GM18868 (cell line): ENCODE measurements at regions not wholly inside any gene's neighbourhood (a gene's known extent, or its start where the extent isn't known, plus 50 kb on each side); places are given as distances from the start of the nearest gene placed in this dataset.
A peak's percentile ranks its signal among the peaks of the same experiment; 100 is the strongest.

Experiments used
- ATAC-seq: cut with Tn5 transposase; IDR thresholded peaks from one replicate; pipeline ENCODE4 v1.9.1; 2021; ENCODE audit warnings: mild to moderate bottlenecking, moderate library complexity; ENCODE audit not compliant: unreplicated experiment

DNA sequence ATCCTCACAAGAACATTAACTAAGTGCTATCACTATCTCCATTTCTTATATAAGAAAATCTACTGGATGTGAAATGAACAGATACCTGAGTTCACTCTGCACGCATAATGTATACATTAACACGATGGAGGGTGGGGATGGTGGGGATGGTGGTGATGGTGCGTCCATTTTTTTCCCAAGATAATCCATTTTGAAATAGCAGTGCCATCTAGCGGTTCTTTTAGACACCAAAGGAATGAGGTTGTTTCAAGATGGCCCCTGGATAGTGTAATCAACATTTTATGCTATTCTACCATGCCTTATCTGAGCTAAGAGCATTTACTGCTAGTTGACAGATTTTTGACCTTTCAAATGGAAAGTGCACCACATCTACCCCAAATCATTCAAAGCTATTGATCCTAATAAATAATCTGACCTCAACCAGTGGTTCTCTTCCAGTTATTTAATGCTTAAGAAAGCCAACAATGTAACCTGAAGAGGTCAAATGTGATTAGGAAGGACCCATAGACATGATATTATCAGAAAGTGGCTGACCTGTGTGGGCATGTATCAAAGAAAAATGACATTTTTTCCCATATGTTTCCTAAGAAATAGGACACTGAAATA lies 714.7 kb upstream of the TENM4 start:
- peak; percentile 90 for ATAC-seq

DNA sequence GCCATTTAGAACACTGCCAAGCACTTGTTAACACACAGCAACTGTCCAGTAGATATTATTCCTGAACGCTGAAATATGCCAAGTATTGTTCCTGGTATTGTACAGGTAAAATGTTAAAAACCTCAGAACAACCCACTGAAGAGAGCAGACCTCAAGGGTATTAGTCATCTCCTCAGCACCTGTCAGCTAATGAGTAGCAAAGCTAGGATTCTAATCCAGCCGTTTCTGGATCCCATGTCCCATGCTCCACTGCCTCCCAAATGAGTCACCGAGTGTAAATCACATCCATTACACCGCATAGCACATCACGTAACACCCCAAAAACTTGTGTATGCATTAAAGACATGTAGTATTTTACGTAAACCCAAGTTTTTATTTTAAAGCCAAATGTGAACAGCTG lies 705.4 kb upstream of the TENM4 start:
- ATAC-seq: no peak

DNA sequence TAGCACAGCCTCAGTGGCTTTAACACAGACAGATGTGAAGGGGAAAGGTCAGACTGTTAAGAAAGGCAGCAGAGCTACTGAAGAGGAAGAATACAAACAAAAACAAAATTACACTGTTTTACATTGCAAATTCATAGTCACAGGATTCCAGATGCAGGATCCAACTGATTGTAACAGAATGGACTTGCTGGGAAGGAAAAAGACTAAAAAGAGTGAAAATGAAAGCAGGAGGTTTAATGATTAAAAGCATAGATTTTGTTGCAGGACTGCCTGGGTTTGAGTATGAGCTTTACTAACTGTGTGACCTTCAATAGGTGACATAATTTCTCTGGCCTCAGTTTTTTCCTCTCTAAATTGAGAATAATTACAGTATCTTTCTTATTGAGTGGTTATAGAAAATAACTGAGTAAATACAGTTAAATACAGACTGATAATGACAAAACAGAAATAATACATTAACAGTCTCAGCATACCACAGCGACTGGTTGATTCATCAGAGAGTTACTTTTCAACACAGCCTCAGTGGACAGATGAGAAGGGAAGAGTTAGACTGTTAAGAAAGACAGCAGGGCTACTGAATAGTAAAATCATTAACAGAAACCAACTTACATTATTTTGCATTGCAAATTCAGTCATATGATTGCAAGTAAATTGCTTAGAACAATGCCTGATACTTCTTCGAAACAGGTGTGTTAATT lies 704.2 kb upstream of the TENM4 start:
- no peak for ATAC-seq

DNA sequence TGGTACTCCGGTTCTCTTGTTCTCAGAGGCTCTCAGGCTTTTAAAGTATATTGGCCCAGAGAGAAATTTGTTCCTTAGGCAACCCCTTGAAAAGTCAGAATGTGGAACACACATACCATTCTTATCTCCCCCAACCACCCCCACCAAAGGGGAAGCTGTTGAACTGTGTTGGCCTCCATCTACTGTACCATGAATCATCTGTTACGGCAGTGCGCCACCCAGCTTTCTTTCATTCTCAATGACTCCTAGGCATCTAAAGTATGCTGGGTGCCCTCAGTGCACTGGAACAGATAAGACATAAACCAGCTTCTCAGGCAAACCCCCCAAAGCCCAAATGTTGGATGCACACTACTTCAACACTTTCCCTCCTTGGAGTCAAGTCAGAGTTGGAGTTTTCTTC lies 696.2 kb upstream of the TENM4 start:
- ATAC-seq: no peak

DNA sequence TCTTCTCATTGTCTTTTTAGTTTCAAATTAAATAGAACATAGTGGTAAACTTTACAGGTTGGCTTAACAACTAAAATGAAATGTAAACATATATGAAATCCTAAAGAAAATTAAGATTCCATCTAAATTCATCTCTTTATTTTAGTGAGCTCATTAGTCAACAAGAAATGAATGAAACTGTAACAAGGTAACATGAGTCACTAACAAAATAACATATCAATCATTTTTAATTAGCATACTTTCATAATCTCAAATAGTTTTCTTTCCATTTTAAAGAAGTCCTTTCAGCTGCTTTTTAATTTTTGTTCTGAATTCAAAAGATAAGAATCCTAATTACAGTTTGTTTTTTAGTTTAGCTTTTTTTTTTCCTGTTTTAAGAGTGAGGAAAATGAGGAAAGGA lies 688.6 kb upstream of the TENM4 start:
- ATAC-seq: no peak

DNA sequence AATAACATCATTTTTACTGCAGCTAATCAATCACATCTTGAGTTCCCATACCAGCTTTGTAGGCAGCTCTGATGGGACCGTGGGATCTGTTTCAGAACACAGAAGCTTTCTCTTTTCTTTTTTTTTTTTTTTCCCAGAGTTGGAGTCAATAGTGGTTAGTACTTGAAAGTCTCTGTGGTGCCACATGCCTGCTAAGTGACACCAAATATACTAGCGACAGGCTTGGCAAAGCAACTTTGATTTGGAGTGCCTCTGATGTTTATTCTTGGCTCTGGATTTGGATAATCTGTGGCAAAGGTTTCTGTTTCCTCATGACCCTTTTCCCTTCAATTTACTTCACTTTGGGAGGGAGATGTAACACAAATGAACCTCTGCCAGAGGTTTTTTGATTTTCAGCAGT lies 681.4 kb upstream of the TENM4 start:
- ATAC-seq: no peak

DNA sequence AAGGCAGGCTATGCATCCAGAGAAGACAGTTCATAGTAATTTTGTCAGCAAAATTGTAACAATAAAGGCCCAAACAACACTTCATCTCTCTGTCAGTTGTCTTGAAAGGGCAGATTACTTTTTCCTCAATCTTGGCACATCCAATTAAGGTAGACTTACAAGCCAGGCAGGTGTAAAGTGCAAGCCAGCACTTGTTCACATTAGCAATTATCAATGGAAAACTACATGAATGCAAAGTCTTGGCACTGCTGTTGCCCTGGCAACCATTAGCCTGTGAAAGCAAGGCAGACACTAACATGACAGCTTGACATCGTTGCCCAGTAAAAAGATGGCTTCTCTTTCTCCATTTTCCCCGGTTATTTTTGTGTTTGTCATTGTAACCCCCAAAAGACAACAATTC lies 677.2 kb upstream of the TENM4 start:
- no peak for ATAC-seq

DNA sequence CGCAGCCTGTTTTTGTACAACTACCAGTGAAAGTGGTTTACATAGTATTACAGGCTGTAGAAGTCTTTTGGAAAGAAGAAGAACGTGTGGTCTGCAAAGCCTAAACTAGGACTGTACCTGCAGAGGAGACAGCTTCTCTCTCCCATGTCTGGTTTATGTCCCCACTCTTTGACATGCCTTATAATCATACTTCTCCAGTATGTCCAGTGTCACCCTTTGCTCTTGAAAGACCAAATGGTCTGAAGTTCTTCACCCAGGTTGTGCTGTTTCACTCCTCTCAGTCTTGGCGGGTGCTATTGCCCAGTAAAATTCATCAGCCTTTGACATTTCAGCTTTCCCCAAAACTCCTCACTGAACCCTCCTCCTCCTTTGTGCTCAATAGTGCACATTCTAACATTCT lies 676.0 kb upstream of the TENM4 start:
- no peak for ATAC-seq

DNA sequence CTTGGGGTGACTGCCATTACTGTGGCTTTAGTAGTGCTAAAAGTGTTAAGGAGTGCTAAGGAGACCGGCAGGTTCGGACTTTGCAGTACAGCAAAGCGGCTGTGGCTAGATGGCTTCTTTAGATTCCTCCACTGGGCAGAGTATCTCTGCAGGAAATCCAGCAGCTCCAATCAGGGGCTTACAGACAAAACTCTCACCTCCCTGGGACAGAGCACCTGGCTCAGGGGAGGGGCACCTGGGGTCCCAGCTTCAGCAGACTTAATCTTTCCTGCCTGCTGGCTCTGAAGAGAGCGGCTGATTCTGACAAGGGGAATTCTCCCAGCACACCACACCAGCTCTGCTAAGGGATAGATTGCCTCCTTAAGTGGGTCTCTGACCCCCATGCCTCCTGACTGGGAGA lies 668.8 kb upstream of the TENM4 start:
- no peak for ATAC-seq

DNA sequence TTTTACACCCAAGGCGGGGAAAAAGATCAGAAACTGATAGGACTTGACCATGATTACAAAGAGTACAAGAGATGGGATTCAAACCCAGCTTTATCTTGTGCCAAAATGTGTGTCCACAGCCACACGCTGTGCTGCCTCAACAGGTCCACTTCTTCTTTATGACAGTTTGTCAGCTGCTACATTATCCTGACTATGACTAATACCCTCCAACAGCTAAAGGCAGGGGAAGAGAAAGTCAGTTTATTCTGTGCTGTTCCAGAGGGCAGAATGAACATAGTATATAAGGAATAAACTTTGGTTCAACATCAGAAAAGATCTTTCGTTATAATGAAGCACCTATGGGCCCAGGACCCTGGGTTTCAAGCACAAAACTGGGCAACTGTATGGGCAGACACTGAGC lies 668.2 kb upstream of the TENM4 start:
- no peak for ATAC-seq

DNA sequence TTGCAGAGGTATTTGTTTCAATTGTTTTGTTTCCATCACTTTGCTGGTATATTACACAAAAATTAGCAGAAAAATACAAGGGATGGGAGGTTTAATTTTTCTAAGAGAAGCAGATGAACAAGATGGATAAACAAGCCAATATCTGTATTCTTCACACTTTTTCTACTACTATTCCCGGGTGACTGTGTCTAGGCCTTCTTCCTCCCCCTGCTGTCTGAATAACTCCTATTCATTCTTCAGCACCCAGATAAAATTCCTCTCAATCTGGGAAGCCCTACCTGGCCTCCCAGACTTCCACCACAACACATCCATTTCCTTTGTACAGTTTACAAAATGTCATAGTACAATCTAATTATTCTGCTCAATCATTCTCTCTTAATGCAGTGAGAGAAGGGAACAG lies 666.6 kb upstream of the TENM4 start:
- ATAC-seq: no peak

DNA sequence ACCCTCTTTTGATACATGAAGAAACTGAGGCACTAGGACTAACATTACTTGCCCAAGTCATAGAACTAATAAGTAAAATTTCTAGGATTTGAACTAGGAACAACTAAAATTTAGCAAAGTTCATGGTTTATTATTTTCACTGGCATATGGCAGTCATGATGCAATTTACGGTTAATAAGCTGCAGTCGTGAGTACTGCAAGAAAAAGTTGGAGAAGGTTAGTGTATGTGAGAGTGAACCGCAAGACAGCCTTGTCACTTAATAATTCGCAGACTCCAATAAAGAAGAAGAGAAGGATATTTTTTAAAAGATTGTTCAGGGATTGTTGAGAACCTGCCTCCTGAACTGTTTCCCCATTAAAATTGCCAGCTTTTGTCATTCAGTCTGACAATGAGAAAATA lies 663.4 kb upstream of the TENM4 start:
- no peak for ATAC-seq

DNA sequence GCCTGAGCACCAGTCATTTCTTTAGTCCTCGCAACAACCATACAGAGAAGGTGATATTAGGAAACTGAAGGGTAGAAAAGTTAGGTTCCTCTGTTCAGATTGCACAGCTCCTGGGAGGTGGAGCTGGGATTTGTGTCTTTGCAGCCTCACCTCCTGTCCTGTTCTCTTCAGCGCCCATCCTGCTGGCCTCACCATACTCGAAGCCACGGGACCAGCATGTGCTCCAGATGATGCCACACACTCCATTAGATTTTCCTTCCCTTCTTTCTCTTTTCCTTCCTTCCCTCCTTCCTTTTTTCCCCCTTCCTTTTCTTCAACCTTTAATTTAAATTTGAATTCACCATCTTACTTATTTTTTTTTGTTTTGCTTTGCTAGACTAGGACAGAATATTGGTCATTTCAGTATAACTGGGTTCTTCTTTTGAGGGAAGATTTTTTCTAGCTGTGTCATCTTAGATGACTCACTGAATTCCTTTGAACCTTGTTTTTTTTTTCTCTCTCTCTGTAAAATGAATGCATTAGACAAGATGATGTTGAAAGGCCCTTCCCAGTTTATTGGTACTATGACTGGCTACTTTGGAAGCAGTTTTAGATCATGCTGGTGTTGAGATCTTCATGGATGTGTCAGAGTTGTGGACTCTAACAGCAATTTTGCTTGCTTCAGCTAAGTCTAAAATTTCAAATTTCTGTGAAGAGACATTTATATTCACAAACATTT lies 662.5 kb upstream of the TENM4 start:
- ATAC-seq: no peak

DNA sequence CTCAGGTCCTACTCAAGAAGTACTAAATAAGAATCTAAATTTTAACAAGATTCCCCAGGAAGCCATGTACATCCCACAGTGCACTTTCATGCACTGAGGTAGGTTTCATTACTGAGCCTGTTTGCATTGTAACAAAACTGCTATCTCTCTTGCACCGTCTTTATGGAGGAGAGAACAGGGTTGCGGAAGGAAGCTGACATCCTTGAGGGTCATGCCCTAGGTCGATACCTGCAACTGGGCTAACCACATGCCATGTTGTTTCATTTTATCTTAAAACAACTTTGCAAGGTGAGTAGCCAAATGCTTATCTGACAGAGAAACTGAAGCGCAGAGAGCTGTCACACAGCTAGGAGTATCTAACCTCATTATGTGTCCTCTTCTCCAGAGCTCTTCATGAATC lies 656.3 kb upstream of the TENM4 start:
- no peak for ATAC-seq

DNA sequence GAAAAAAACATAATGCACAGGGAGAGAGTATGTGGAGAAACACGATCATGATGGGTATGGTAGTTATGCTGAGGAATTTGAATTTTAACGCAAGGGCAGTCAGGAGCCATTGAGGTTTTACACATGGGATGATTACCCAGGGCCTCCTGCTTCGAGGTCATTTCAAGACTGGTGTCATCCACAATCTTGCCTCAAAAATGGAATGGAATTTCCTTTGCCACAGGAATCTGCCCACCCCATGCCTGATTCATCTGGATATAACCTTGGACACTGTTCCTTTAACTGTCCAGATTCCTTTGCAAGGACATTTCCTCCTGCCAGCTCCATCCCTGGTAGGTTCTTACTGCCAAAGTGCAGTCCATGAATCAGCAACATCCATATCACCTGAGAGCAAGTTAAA lies 655.9 kb upstream of the TENM4 start:
- no peak for ATAC-seq

DNA sequence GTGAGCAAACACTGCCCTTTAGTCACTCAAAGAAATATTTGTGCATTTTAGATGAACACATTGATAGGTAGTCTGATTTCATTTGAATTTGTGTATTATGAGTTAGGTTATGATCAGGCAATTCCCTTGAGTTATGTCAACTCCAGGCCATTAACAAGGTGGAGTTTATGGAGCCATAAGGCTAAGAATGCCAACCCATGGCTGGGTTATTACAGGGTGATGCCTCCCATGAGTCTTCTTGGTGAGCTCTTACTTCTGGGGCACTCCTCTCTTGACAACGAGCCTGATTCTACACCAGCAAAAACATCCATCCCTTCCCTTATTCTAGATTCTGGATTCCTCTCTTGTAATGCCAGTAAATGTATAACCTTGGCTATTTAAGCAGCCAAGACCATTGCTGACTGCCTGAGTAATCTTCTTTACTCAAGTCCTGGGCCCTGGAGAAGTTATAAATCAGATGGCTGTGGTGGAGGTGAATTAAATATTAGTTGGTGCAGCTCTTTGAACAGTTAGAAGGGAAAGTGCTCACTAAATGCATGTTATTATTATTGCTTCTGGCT lies 645.7 kb upstream of the TENM4 start:
- ATAC-seq: no peak

DNA sequence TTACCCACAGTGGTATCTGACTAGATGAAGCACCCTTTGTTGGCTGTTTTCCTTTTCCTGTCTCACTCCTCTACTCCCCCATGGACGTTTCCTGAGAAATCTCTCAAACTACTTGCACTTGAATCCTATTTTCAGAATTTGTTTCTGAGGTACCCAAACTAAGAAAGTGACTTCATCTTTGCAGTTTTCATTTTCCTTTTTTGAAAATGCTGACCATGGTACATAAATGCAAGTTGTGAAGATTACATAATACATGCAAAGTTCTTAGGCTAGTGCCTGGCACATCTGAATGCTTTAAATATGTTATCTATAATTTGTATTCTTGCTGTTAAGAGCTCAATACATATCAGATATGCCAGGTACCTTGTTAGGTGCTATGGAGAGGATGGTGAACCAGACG lies 644.7 kb upstream of the TENM4 start:
- ATAC-seq: no peak

DNA sequence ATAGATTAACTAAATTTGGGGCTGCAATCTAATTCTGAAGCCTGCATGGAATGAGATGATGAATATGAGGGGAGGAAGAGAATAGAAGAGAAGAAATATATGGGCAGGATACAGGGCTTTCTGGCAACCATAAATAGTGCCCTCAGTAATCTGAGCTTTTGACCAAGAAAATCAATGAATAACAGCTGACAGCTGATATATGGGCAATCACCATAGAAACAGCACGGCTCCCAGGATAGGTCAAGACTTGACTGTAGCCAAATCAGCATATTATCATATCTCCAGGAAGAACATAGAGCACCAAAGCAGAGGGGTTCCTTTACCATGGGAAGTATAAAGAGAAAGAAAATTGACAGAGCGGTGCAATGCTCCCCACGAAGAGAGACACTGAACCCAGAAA lies 643.8 kb upstream of the TENM4 start:
- ATAC-seq: no peak

DNA sequence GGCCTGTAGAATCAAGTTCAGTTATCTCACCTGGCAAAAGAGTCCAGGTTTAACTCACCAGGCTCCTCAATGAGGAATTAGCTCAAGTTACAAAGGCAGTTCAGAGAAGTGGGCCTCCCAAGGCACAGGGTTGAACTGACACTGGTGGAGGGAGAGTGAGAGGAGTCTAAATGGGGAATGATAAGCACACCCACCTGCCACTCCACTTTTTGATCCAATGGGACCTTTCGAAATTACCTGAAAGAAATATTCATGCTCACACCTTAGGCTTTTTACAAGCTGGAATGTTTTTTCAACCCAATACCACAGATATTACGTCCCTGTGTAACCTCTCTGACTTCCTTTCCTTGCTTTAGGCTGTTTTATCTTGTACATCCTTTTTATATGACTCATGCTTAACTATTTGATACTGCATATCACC lies 642.7 kb upstream of the TENM4 start:
- ATAC-seq: no peak

DNA sequence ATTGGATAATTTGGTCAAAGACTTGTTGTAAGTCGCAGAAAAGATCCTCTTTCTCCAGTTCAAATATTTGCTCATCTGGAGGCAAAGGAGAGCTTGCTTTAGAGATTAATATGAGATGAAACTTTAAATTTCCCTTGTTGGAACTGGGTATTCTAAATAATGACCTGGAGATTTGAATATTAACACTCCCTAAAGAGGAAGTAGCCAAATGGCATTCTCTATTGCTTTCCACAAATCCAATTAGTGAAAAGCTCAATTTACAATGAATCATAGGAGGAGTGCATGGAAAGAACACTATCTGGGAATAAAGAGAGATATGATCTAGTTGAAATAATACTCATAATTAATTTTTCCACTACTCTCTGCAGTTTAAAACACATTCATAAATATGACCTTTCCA lies 641.6 kb upstream of the TENM4 start:
- ATAC-seq: no peak

DNA sequence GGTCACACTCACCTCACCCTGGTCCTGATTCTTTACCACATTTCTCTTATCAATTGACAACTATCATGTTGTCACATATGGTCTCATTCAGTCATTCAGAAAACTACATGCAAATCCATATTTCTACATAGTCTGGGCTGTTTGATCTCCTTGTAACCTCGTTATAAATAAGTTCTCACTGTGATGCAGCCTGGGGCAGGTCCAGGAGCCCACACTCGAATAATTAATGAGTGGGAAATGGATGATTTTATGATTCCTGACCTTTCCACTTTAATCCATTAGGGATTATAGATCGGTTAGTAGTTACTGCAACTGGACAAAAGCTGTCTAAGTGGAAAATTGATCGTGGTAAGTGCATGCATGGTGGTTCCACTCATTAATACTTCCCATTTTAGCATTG lies 636.3 kb upstream of the TENM4 start:
- no peak for ATAC-seq

DNA sequence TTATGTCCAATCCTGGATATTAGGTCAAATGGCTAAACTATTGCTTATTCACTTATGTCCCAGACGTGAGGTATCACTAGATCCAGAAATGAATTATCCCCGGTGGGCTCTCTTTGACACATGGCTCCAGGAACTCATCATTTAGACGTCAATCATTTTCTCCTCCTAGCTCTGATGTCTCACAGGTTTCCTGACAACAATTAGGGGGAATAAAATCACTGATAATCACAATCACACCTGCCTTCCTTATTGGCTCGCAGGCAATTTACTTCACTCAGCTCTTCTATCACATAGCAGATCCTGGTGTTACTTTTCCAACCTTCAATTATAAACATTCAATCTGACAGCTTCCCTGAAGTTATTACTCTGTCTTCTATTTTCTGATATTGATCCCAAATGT lies 634.0 kb upstream of the TENM4 start:
- no peak for ATAC-seq
